ENCODE measurements at regions not wholly inside any gene's neighbourhood (a gene's known extent, or its start where the extent isn't known, plus 50 kb on each side); places are given as distances from the start of the nearest gene placed in this dataset.
"Not testable (repeated sequence)": the region's sequence is repeated elsewhere in the genome, so short reads cannot be mapped to it uniquely, and the experiment has no call there.

GRCh38 chr9:106172265-106172664, 477.9 kb downstream of the TMEM38B start:
- WGBS, 2 donors: 77 to 84% methylated on average over 1 of the region's 1 CpG
- TF ChIP-seq POLR2A (IDR thresholded peaks at IDR 0.05) (no peak), CTCF (IDR thresholded peaks at IDR 0.05) (no peak)
- DNase-seq (ENCODE audit: low spot score in 2 of 2): no peak
- intact Hi-C loops (cut with DNase I; ENCODE audit: low total_unique reads): no loop called here
- H3K4me3 ChIP-seq (ENCODE audit: low read depth, poor library complexity, severe bottlenecking): no peak overlapping the region

- intact Hi-C loops (cut with DNase I; ENCODE audit: low total_unique reads): no loop called here
- no peak for DNase-seq (ENCODE audit: low spot score in 2 of 2)
- no peak overlapping the region for H3K4me3 ChIP-seq (ENCODE audit: low read depth, poor library complexity, severe bottlenecking)
- TF ChIP-seq POLR2A (IDR thresholded peaks at IDR 0.05) (no peak), CTCF (IDR thresholded peaks at IDR 0.05) (no peak)
- WGBS, 2 donors: 87 to 92% methylated on average over 2 of the region's 2 CpGs
These were observed 480.0 kb downstream of the TMEM38B start for GRCh38 chr9:106174346-106174745.

- no peak for DNase-seq (ENCODE audit: low spot score in 2 of 2)
- intact Hi-C loops (cut with DNase I; ENCODE audit: low total_unique reads): no loop called here
- 83 to 95% methylated on average over 1 of the region's 1 CpG for WGBS, 2 donors
These were observed 482.9 kb downstream of the TMEM38B start for GRCh38 chr9:106177216-106177615.

GRCh38 chr9:106179191-106179590, 484.9 kb downstream of the TMEM38B start:
- DNase-seq (ENCODE audit: low spot score in 2 of 2): no peak
- no peak for TF ChIP-seq CTCF (IDR thresholded peaks at IDR 0.05)
- no peak for TF ChIP-seq POLR2A (IDR thresholded peaks at IDR 0.05)
- intact Hi-C loops (cut with DNase I; ENCODE audit: low total_unique reads): no loop called here
- 83 to 93% methylated on average over 3 of the region's 3 CpGs for WGBS, 2 donors
- H3K4me3 ChIP-seq (ENCODE audit: low read depth, poor library complexity, severe bottlenecking): no peak overlapping the region

More at GRCh38 chr9:106177216-106177615, 482.9 kb downstream of the TMEM38B start:
- TF ChIP-seq POLR2A (IDR thresholded peaks at IDR 0.05) (no peak), CTCF (IDR thresholded peaks at IDR 0.05) (no peak)
- no peak overlapping the region for H3K4me3 ChIP-seq (ENCODE audit: low read depth, poor library complexity, severe bottlenecking)

GRCh38 chr9:106203815-106204516, 509.6 kb downstream of the TMEM38B start:
- H3K4me3 ChIP-seq (ENCODE audit: low read depth, poor library complexity, severe bottlenecking); intact Hi-C loops (cut with DNase I; ENCODE audit: low total_unique reads); DNase-seq (ENCODE audit: low spot score in 2 of 2): not testable (repeated sequence)
- WGBS, 2 donors: 84% methylated on average over 8 of the region's 8 CpGs

- no peak for DNase-seq (ENCODE audit: low spot score in 2 of 2)
- WGBS, 2 donors: 69 to 80% methylated on average over 1 of the region's 1 CpG
- no peak overlapping the region for H3K4me3 ChIP-seq (ENCODE audit: low read depth, poor library complexity, severe bottlenecking)
- intact Hi-C loops (cut with DNase I; ENCODE audit: low total_unique reads): no loop called here
- TF ChIP-seq CTCF (IDR thresholded peaks at IDR 0.05): no peak
These were observed 513.0 kb downstream of the TMEM38B start for GRCh38 chr9:106207298-106207697.

All from lower leg skin (tissue), 4 donors.